NCI-H1105 (cell line): ENCODE measurements at regions not wholly inside any gene's neighbourhood (a gene's known extent, or its start where the extent isn't known, plus 50 kb on each side); places are given as distances from the start of the nearest gene placed in this dataset.

Experiments used
- DNase-seq: peaks from one replicate; lab custom pipeline; 2025; lab: John Stamatoyannopoulos, UW

- no peak for DNase-seq
These were observed 318.1 kb upstream of the DAB2 start for GRCh38 chr5:39742916-39743315.

- DNase-seq = no peak
These were observed 315.6 kb upstream of the DAB2 start for GRCh38 chr5:39740404-39740803.

GRCh38 chr5:39732166-39732565 is 307.4 kb upstream of the DAB2 start:
- DNase-seq = no peak

- DNase-seq = no peak
These were observed 305.9 kb upstream of the DAB2 start for GRCh38 chr5:39730699-39731098.

- DNase-seq = no peak
These were observed 305.2 kb upstream of the DAB2 start for GRCh38 chr5:39730006-39730405.

GRCh38 chr5:39726467-39726866 is 301.7 kb upstream of the DAB2 start:
- DNase-seq = no peak

- no peak for DNase-seq
These were observed 296.6 kb upstream of the DAB2 start for GRCh38 chr5:39721394-39721793.

- DNase-seq = no peak
These were observed 295.4 kb upstream of the DAB2 start for GRCh38 chr5:39720136-39720535.

- no peak for DNase-seq
These were observed 292.6 kb upstream of the DAB2 start for GRCh38 chr5:39717176-39717897.

GRCh38 chr5:39716532-39717028 is 291.8 kb upstream of the DAB2 start:
- DNase-seq = no peak

- no peak for DNase-seq
These were observed 289.4 kb upstream of the DAB2 start for GRCh38 chr5:39714036-39714698.

- DNase-seq = no peak
These were observed 288.6 kb upstream of the DAB2 start for GRCh38 chr5:39713250-39713916.

- DNase-seq = no peak
These were observed 287.8 kb upstream of the DAB2 start for GRCh38 chr5:39712316-39713249.

GRCh38 chr5:39711821-39712220 is 287.0 kb upstream of the DAB2 start:
- DNase-seq = no peak

GRCh38 chr5:39709032-39709431 is 284.3 kb upstream of the DAB2 start:
- no peak for DNase-seq

- no peak for DNase-seq
These were observed 278.1 kb upstream of the DAB2 start for GRCh38 chr5:39702928-39703327.

- no peak for DNase-seq
These were observed 275.7 kb upstream of the DAB2 start for GRCh38 chr5:39700523-39700922.

GRCh38 chr5:39698838-39699560 is 274.2 kb upstream of the DAB2 start:
- DNase-seq = no peak

GRCh38 chr5:39697881-39698280 is 273.1 kb upstream of the DAB2 start:
- no peak for DNase-seq

- DNase-seq = no peak
These were observed 272.1 kb upstream of the DAB2 start for GRCh38 chr5:39696672-39697398.

GRCh38 chr5:39691993-39692392 is 267.2 kb upstream of the DAB2 start:
- DNase-seq = no peak
